GM21576 (cell line): ENCODE measurements at regions not wholly inside any gene's neighbourhood (a gene's known extent, or its start where the extent isn't known, plus 50 kb on each side); places are given as distances from the start of the nearest gene placed in this dataset.
"Not testable (repeated sequence)": the region's sequence is repeated elsewhere in the genome, so short reads cannot be mapped to it uniquely, and the experiment has no call there.

ENCODE experiments used
- ATAC-seq: cut with Tn5 transposase; IDR thresholded peaks from one replicate; pipeline ENCODE4 v1.9.1; 2021; ENCODE audit warnings: mild to moderate bottlenecking, moderate library complexity; ENCODE audit not compliant: unreplicated experiment

- no peak for ATAC-seq
Observed at GRCh38 chr11:49499117-49499516, 290.7 kb upstream of the FOLH1 start.

GRCh38 chr11:49505231-49505630, 296.8 kb upstream of the FOLH1 start:
- no peak for ATAC-seq

- peak; percentile 84 for ATAC-seq
Observed at GRCh38 chr11:49526240-49526829, 317.9 kb upstream of the FOLH1 start.

- ATAC-seq = no peak
Observed at GRCh38 chr11:49533204-49533603, 324.8 kb upstream of the FOLH1 start.

GRCh38 chr11:49538927-49539326, 330.5 kb upstream of the FOLH1 start:
- not testable (repeated sequence) for ATAC-seq

GRCh38 chr11:49558261-49558847, 350.0 kb upstream of the FOLH1 start:
- ATAC-seq = not testable (repeated sequence)

- not testable (repeated sequence) for ATAC-seq
Observed at GRCh38 chr11:49560593-49560992, 352.2 kb upstream of the FOLH1 start.

- ATAC-seq = not testable (repeated sequence)
Observed at GRCh38 chr11:49561240-49561880, 353.0 kb upstream of the FOLH1 start.

- not testable (repeated sequence) for ATAC-seq
Observed at GRCh38 chr11:49562262-49562661, 353.9 kb upstream of the FOLH1 start.

- not testable (repeated sequence) for ATAC-seq
Observed at GRCh38 chr11:49579492-49579891, 371.1 kb upstream of the FOLH1 start.

- ATAC-seq = not testable (repeated sequence)
Observed at GRCh38 chr11:49585495-49585894, 366.7 kb upstream of the OR4C13 start.

- not testable (repeated sequence) for ATAC-seq
Observed at GRCh38 chr11:49608892-49609291, 343.3 kb upstream of the OR4C13 start.

- ATAC-seq = not testable (repeated sequence)
Observed at GRCh38 chr11:49623872-49624271, 328.3 kb upstream of the OR4C13 start.

- ATAC-seq = not testable (repeated sequence)
Observed at GRCh38 chr11:49670705-49671104, 281.5 kb upstream of the OR4C13 start.

- not testable (repeated sequence) for ATAC-seq
Observed at GRCh38 chr11:49702121-49702520, 250.1 kb upstream of the OR4C13 start.

GRCh38 chr11:49750447-49750846, 201.7 kb upstream of the OR4C13 start:
- ATAC-seq = not testable (repeated sequence)

GRCh38 chr11:49750960-49751359, 201.2 kb upstream of the OR4C13 start:
- ATAC-seq = not testable (repeated sequence)

GRCh38 chr11:49780791-49781190, 171.4 kb upstream of the OR4C13 start:
- ATAC-seq = not testable (repeated sequence)

- ATAC-seq = not testable (repeated sequence)
Observed at GRCh38 chr11:49782000-49782399, 170.2 kb upstream of the OR4C13 start.

- ATAC-seq = not testable (repeated sequence)
Observed at GRCh38 chr11:49783841-49784240, 168.3 kb upstream of the OR4C13 start.

GRCh38 chr11:49789787-49790186, 162.4 kb upstream of the OR4C13 start:
- ATAC-seq = not testable (repeated sequence)

GRCh38 chr11:49798206-49798837, 153.9 kb upstream of the OR4C13 start:
- not testable (repeated sequence) for ATAC-seq
